ENCODE measurements at regions not wholly inside any gene's neighbourhood (a gene's known extent, or its start where the extent isn't known, plus 50 kb on each side); places are given as distances from the start of the nearest gene placed in this dataset.

GRCh38 chr4:11132478-11132877 is 296.2 kb downstream of the HS3ST1 start:
- TF ChIP-seq POLR2A (IDR thresholded peaks at IDR 0.05) = no peak
- TF ChIP-seq, protein P1, sequence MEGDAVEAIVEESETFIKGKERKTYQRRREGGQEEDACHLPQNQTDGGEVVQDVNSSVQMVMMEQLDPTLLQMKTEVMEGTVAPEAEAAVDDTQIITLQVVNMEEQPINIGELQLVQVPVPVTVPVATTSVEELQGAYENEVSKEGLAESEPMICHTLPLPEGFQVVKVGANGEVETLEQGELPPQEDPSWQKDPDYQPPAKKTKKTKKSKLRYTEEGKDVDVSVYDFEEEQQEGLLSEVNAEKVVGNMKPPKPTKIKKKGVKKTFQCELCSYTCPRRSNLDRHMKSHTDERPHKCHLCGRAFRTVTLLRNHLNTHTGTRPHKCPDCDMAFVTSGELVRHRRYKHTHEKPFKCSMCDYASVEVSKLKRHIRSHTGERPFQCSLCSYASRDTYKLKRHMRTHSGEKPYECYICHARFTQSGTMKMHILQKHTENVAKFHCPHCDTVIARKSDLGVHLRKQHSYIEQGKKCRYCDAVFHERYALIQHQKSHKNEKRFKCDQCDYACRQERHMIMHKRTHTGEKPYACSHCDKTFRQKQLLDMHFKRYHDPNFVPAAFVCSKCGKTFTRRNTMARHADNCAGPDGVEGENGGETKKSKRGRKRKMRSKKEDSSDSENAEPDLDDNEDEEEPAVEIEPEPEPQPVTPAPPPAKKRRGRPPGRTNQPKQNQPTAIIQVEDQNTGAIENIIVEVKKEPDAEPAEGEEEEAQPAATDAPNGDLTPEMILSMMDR (IDR thresholded peaks at IDR 0.05) = no peak
- no peaks in the 10 kb centered on the region for H3K4me1 ChIP-seq (replicated peaks in 1 of 2)
- no peak overlapping the region for H3K27ac ChIP-seq
- no peaks in the 10 kb centered on the region for H3K27me3 ChIP-seq
- intact Hi-C loops (cut with DNase I) = no loop called here
- no peaks in the 10 kb centered on the region for H3K9me3 ChIP-seq (replicated peaks in 1 of 3)
- DNase-seq = no peak
- WGBS, 4 donors = 43 to 67% (median 56%) methylated on average over 1 of the region's 1 CpG
- no peak overlapping the region for H3K4me3 ChIP-seq
- H3K36me3 ChIP-seq (replicated peaks in 1 of 2) = no peaks in the 10 kb centered on the region

- TF ChIP-seq, protein P1 (IDR thresholded peaks at IDR 0.05) = no peak
- TF ChIP-seq POLR2A (IDR thresholded peaks at IDR 0.05) = no peak
- Histone ChIP-seq H3K27ac (no peak overlapping the region), H3K36me3 (replicated peaks in 1 of 2) (no peaks in the 10 kb centered on the region), H3K4me3 (no peak overlapping the region), H3K27me3 (no peaks in the 10 kb centered on the region), H3K4me1 (replicated peaks in 1 of 2) (no peaks in the 10 kb centered on the region), H3K9me3 (replicated peaks in 1 of 3) (no peaks in the 10 kb centered on the region)
- DNase-seq = no peak
- 87 to 95% (median 93%) methylated on average over 3 of the region's 3 CpGs for WGBS, 4 donors
- intact Hi-C loops (cut with DNase I) = no loop called here
Observed at GRCh38 chr4:11131491-11131890, 297.2 kb downstream of the HS3ST1 start.

- no peaks in the 10 kb centered on the region for H3K4me1 ChIP-seq (replicated peaks in 1 of 2)
- intact Hi-C loops (cut with DNase I) = no loop called here
- H3K36me3 ChIP-seq (replicated peaks in 1 of 2) = no peaks in the 10 kb centered on the region
- DNase-seq = peak in 3 of 7 donors; percentile 9 to 30 (median 23)
- H3K27me3 ChIP-seq = no peaks in the 10 kb centered on the region
- no peak overlapping the region for H3K27ac ChIP-seq
- H3K4me3 ChIP-seq = no peak overlapping the region
- TF ChIP-seq, protein P1 (IDR thresholded peaks at IDR 0.05) = no peak
- TF ChIP-seq POLR2A (IDR thresholded peaks at IDR 0.05) = no peak
- 72 to 83% (median 77%) methylated on average over 4 of the region's 4 CpGs for WGBS, 4 donors
- no peaks in the 10 kb centered on the region for H3K9me3 ChIP-seq (replicated peaks in 1 of 3)
Observed at GRCh38 chr4:11130195-11130970, 298.3 kb downstream of the HS3ST1 start.

DNA sequence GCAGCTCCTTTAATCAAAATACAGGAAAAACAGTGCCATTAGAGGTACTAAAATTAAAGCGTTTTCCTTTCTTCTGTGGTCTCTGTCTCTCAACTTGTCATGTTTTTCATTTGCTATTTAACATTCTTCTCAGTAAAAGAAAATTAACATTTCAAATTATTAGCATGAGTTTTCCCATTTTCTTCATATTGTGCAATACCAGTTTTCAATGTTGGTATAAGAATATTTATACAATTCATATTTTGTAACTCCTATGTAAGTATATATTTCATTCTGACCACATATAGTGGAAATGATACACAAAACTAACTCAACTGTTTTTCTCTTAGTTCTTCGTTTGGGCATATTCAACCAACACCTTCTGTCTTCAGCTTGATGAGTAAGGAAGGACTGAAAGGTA is 308.3 kb downstream of the HS3ST1 start:
- no peaks in the 10 kb centered on the region for H3K4me1 ChIP-seq (replicated peaks in 1 of 2)
- no peaks in the 10 kb centered on the region for H3K36me3 ChIP-seq (replicated peaks in 1 of 2)
- no peaks in the 10 kb centered on the region for H3K9me3 ChIP-seq (replicated peaks in 1 of 3)
- intact Hi-C loops (cut with DNase I) = no loop called here
- DNase-seq = no peak
- no peaks in the 10 kb centered on the region for H3K27me3 ChIP-seq
- WGBS, 4 donors = 76 to 88% (median 83%) methylated on average over 2 of the region's 2 CpGs
- no peak overlapping the region for H3K27ac ChIP-seq
- TF ChIP-seq POLR2A (IDR thresholded peaks at IDR 0.05) = no peak
- TF ChIP-seq, protein P1 (IDR thresholded peaks at IDR 0.05) = no peak
- no peak overlapping the region for H3K4me3 ChIP-seq

All from adrenal gland (tissue), 9 donors.